CD4-positive, alpha-beta memory T cell (primary cell): ENCODE measurements at regions not wholly inside any gene's neighbourhood (a gene's known extent, or its start where the extent isn't known, plus 50 kb on each side); places are given as distances from the start of the nearest gene placed in this dataset.
"Not testable (repeated sequence)": the region's sequence is repeated elsewhere in the genome, so short reads cannot be mapped to it uniquely, and the experiment has no call there.

Source experiments
- CTCF ChIA-PET: fragments of 350-600 bp; sonication (Branson Sonifier 250); formaldehyde crosslinking; loops from one replicate; lab custom pipeline; 2021; ENCODE audit warnings: inconsistent platforms; ENCODE audit not compliant: partially characterized antibody; lab: Charles Lee
- POLR2A ChIA-PET: fragments of 350-600 bp; sonication (Branson Sonifier 250); formaldehyde crosslinking; loops from one replicate; lab custom pipeline; 2021; ENCODE audit not compliant: partially characterized antibody; lab: Charles Lee
- DNase-seq, 5 donors: peaks; one replicate each; pipeline versions ENCODE4 v3.0.0 to v3.0.0-alpha.2; 2020 to 2022; ENCODE audit warnings: mixed read lengths in 1 of 5
- H3K27ac ChIP-seq: one replicate; pipeline ENCODE4 v1.7.0; 2013; ENCODE audit warnings: low read depth, low read length
- H3K27me3 ChIP-seq: 2 replicates; pipeline ENCODE4 v1.7.0; 2013; ENCODE audit warnings: mild to moderate bottlenecking, low read length, moderate library complexity; ENCODE audit not compliant: insufficient read depth
- H3K36me3 ChIP-seq: 2 replicates; pipeline ENCODE4 v1.7.0; 2013; ENCODE audit warnings: mild to moderate bottlenecking, low read length, moderate library complexity; ENCODE audit not compliant: insufficient read depth
- H3K4me1 ChIP-seq: 2 replicates; pipeline ENCODE4 v1.7.0; 2013; ENCODE audit warnings: mild to moderate bottlenecking, low read length, moderate library complexity; ENCODE audit not compliant: insufficient read depth
- H3K4me3 ChIP-seq, 2 donors: one replicate each; pipeline ENCODE4 v1.7.0; 2013; ENCODE audit warnings: low read length in 2 of 2, mild to moderate bottlenecking in 1 of 2
- H3K9me3 ChIP-seq, 2 donors: one replicate each; pipeline ENCODE4 v1.7.0; 2013; ENCODE audit warnings: low read length in 2 of 2, control low read depth in 1 of 2; ENCODE audit not compliant: control insufficient read depth in 1 of 2
- H3K27ac Mint-ChIP-seq, 7 donors: one replicate each; pipeline ENCODE4 v1.8.0; 2020 to 2021; ENCODE audit warnings: mixed read lengths in 7 of 7, mild to moderate bottlenecking in 6 of 7, inconsistent platforms in 3 of 7, moderate library complexity in 3 of 7
- H3K27me3 Mint-ChIP-seq, 2 donors: one replicate each; pipeline ENCODE4 v1.8.0; 2020 to 2021; ENCODE audit warnings: mixed read lengths in 2 of 2
- H3K36me3 Mint-ChIP-seq, 2 donors: one replicate each; pipeline ENCODE4 v1.8.0; 2020 to 2021; ENCODE audit warnings: mixed read lengths in 2 of 2, inconsistent platforms in 1 of 2, mild to moderate bottlenecking in 1 of 2
- H3K4me1 Mint-ChIP-seq, 4 donors: one replicate each; pipeline ENCODE4 v1.8.0; 2020 to 2021; ENCODE audit warnings: mixed read lengths in 4 of 4, mild to moderate bottlenecking in 1 of 4
- H3K4me3 Mint-ChIP-seq, 8 donors: one replicate each; pipeline ENCODE4 v1.8.0; 2020 to 2021; ENCODE audit warnings: mixed read lengths in 8 of 8, mild to moderate bottlenecking in 7 of 8, moderate library complexity in 6 of 8, inconsistent platforms in 3 of 8
- H3K9me3 Mint-ChIP-seq, 8 donors: one replicate each; pipeline ENCODE4 v1.8.0; 2020 to 2021; ENCODE audit warnings: mixed read lengths in 8 of 8, mild to moderate bottlenecking in 5 of 8, inconsistent platforms in 3 of 8, moderate library complexity in 1 of 8
- intact Hi-C: fragments of 100-400 bp; cut with micrococcal nuclease; formaldehyde crosslinking; loops from one replicate; pipeline ENCODE4 v1.15.1; 2023

GRCh38 chr6:74044417-74045096 lies 348.6 kb downstream of the CD109 start:
- Histone ChIP-seq H3K27me3 (no peaks in the 10 kb centered on the region), H3K36me3 (no peaks in the 10 kb centered on the region), H3K9me3 (no peaks in the 10 kb centered on the region), H3K4me3 (no peak overlapping the region), H3K4me1 (no peaks in the 10 kb centered on the region), H3K27ac (no peak overlapping the region)
- Mint-ChIP-seq H3K4me3 (no peak overlapping the region), H3K4me1 (no peaks in the 10 kb centered on the region), H3K27ac (no peak overlapping the region), H3K36me3 (no peaks in the 10 kb centered on the region), H3K9me3 (peaks cover 0 to 5% (median under 1%) of the 10 kb centered on the region in 8 donors), H3K27me3 (no peaks in the 10 kb centered on the region)
- POLR2A ChIA-PET: no interaction called here
- CTCF ChIA-PET: no interaction called here
- DNase-seq: no peak
- intact Hi-C loops: no loop called here

DNA sequence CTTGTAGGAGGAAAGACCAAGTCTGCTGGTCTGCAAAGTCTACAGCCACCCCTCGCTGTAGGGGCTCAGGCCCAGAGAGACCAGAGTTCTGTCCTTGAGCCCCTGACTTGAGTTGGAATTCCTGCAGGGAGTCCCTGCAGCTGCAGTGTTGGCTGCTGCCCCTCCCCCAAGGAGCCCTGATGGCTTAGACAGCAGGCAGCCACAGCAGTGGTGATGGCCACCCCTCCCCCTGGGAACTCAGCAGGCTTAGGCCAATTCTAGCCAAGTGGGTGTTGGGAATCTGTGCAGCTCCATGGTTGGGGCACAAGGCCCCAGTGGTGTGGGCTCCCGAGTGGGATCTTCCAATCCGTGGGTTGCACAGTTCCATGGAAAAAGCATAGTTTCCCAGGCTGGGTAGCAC lies 345.4 kb downstream of the CD109 start:
- H3K27ac ChIP-seq: no peak overlapping the region
- no peaks in the 10 kb centered on the region for H3K27me3 ChIP-seq
- Mint-ChIP-seq H3K4me1 (no peaks in the 10 kb centered on the region), H3K9me3 (peaks cover 0 to 13% (median 3%) of the 10 kb centered on the region in 8 donors), H3K4me3 (no peak overlapping the region), H3K27ac (no peak overlapping the region), H3K36me3 (no peaks in the 10 kb centered on the region), H3K27me3 (peaks cover 0 to 1% of the 10 kb centered on the region in 2 donors)
- ChIA-PET CTCF (no interaction called here), POLR2A (no interaction called here)
- intact Hi-C loops: no loop called here
- no peak for DNase-seq
- no peaks in the 10 kb centered on the region for H3K4me1 ChIP-seq
- no peaks in the 10 kb centered on the region for H3K36me3 ChIP-seq
- H3K9me3 ChIP-seq: no peaks in the 10 kb centered on the region
- no peak overlapping the region for H3K4me3 ChIP-seq

GRCh38 chr6:74018825-74019224 lies 322.8 kb downstream of the CD109 start:
- H3K4me3 Mint-ChIP-seq: no peak overlapping the region
- intact Hi-C loops: no loop called here
- Histone ChIP-seq H3K9me3 (peaks cover 0 to 4% of the 10 kb centered on the region in 2 donors), H3K27ac (no peak overlapping the region), H3K27me3 (no peaks in the 10 kb centered on the region), H3K36me3 (no peaks in the 10 kb centered on the region), H3K4me3 (no peak overlapping the region), H3K4me1 (no peaks in the 10 kb centered on the region)
- CTCF ChIA-PET: no interaction called here
- no peaks in the 10 kb centered on the region for H3K4me1 Mint-ChIP-seq
- no peaks in the 10 kb centered on the region for H3K36me3 Mint-ChIP-seq
- peaks cover 0 to 8% (median 4%) of the 10 kb centered on the region in 8 donors for H3K9me3 Mint-ChIP-seq
- POLR2A ChIA-PET: no interaction called here
- no peak for DNase-seq
- H3K27me3 Mint-ChIP-seq: peaks cover 0 to 2% of the 10 kb centered on the region in 2 donors
- H3K27ac Mint-ChIP-seq: no peak overlapping the region

DNA sequence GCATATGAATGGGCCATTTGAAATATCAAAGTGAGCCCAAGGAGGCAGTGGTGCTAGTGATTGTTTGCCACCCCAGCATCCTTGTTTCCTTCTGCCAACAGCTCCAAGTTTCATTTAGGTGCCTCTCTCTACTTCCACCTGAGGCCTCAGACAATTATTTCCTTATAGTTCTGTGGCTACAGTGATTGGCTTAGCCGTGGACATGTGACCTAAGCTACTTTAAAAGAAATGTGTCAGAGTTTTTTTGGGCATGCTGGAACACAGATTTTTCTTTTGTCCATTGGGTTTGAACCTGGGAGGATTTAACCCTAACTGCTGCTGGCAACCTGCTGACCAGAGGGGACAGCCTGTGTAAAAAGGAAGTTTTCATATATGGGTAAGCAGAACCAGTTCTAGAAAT lies 319.4 kb downstream of the CD109 start:
- H3K9me3 Mint-ChIP-seq: peaks cover 0 to 14% (median 6%) of the 10 kb centered on the region in 8 donors
- H3K4me3 ChIP-seq: no peak overlapping the region
- H3K4me1 Mint-ChIP-seq: no peaks in the 10 kb centered on the region
- intact Hi-C loops: no loop called here
- H3K27ac Mint-ChIP-seq: no peak overlapping the region
- no peaks in the 10 kb centered on the region for H3K36me3 Mint-ChIP-seq
- no peaks in the 10 kb centered on the region for H3K27me3 ChIP-seq
- DNase-seq: no peak
- ChIA-PET CTCF (no interaction called here), POLR2A (no interaction called here)
- H3K27ac ChIP-seq: no peak overlapping the region
- no peaks in the 10 kb centered on the region for H3K4me1 ChIP-seq
- H3K27me3 Mint-ChIP-seq: peaks cover 0 to 5% of the 10 kb centered on the region in 2 donors
- no peak overlapping the region for H3K4me3 Mint-ChIP-seq
- H3K9me3 ChIP-seq: peaks cover 0 to 4% of the 10 kb centered on the region in 2 donors
- no peaks in the 10 kb centered on the region for H3K36me3 ChIP-seq

GRCh38 chr6:74000666-74001490 lies 304.9 kb downstream of the CD109 start:
- CTCF ChIA-PET: no interaction called here
- Mint-ChIP-seq H3K36me3 (no peaks in the 10 kb centered on the region), H3K4me1 (no peaks in the 10 kb centered on the region), H3K27ac (no peak overlapping the region), H3K27me3 (peaks cover 0 to 1% of the 10 kb centered on the region in 2 donors), H3K9me3 (peaks cover 0 to 4% (median 1%) of the 10 kb centered on the region in 8 donors), H3K4me3 (no peak overlapping the region)
- no peaks in the 10 kb centered on the region for H3K27me3 ChIP-seq
- no peak overlapping the region for H3K27ac ChIP-seq
- POLR2A ChIA-PET: no interaction called here
- no peak overlapping the region for H3K4me3 ChIP-seq
- no peaks in the 10 kb centered on the region for H3K4me1 ChIP-seq
- H3K36me3 ChIP-seq: no peaks in the 10 kb centered on the region
- intact Hi-C loops: no loop called here
- no peaks in the 10 kb centered on the region for H3K9me3 ChIP-seq
- DNase-seq: no peak

DNA sequence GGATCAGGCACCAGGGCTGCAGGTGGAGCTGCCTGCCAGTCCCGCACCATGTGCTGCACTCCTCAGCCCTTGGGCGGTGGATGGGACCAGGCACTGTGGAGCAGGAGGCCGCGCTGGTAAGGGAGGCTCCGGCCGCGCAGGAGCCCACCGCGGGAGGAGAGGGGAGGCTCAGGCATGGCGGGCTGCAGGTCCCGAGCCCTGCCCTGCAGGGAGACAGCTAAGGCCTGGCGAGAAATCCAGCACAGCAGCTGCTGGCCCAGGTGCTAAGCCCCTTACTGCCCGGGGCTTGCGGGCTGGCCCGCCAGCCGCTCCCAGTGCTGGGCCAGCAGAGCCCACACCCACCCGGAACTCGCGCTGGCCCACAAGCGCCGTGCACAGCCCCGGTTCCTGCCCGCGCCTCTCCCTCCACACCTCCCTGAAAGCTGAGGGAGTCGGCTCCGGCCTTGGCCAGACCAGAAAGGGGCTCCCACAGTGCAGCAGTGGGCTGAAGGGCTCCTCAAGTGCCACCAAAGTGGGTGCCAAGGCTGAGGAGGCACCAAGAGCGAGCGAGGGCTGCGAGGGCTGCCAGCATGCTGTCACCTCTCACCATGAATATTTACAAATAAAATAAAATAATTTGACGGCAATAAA lies 294.7 kb downstream of the CD109 start:
- H3K27me3 ChIP-seq, H3K4me1 ChIP-seq, H3K36me3 Mint-ChIP-seq, H3K9me3 Mint-ChIP-seq, H3K36me3 ChIP-seq, H3K4me3 Mint-ChIP-seq, H3K9me3 ChIP-seq, POLR2A ChIA-PET, H3K27me3 Mint-ChIP-seq, H3K4me1 Mint-ChIP-seq, DNase-seq, H3K27ac Mint-ChIP-seq, intact Hi-C loops, H3K27ac ChIP-seq, H3K4me3 ChIP-seq, CTCF ChIA-PET: not testable (repeated sequence)

- H3K4me3 Mint-ChIP-seq: no peak overlapping the region
- Histone ChIP-seq H3K27ac (no peak overlapping the region), H3K27me3 (no peaks in the 10 kb centered on the region), H3K4me3 (no peak overlapping the region), H3K9me3 (no peaks in the 10 kb centered on the region), H3K4me1 (no peaks in the 10 kb centered on the region), H3K36me3 (no peaks in the 10 kb centered on the region)
- POLR2A ChIA-PET: no interaction called here
- peaks cover 0 to 3% (median under 1%) of the 10 kb centered on the region in 8 donors for H3K9me3 Mint-ChIP-seq
- CTCF ChIA-PET: no interaction called here
- no peak overlapping the region for H3K27ac Mint-ChIP-seq
- H3K36me3 Mint-ChIP-seq: no peaks in the 10 kb centered on the region
- no peaks in the 10 kb centered on the region for H3K4me1 Mint-ChIP-seq
- DNase-seq: no peak
- intact Hi-C loops: no loop called here
- H3K27me3 Mint-ChIP-seq: peaks cover 2 to 3% of the 10 kb centered on the region in 2 donors
Measured at GRCh38 chr6:73989428-73989827, 293.4 kb downstream of the CD109 start.
